H1 (cell line): ENCODE measurements at regions not wholly inside any gene's neighbourhood (a gene's known extent, or its start where the extent isn't known, plus 50 kb on each side); places are given as distances from the start of the nearest gene placed in this dataset.

Source experiments
- CTCF ChIA-PET: fragments of 300-600 bp; sonication (Branson Sonifier 250); formaldehyde crosslinking; loops from one replicate; lab custom pipeline; 2021; ENCODE audit not compliant: partially characterized antibody; lab: Charles Lee
- POLR2A ChIA-PET: fragments of 300-600 bp; sonication (Branson Sonifier 250); formaldehyde crosslinking; loops from one replicate; lab custom pipeline; 2021; ENCODE audit warnings: inconsistent platforms; ENCODE audit not compliant: partially characterized antibody; lab: Charles Lee
- DNase-seq, 2 experiments: peaks; one replicate each; pipeline versions ENCODE4 v3.0.0 to v3.0.0-alpha.2; 2010 to 2022; ENCODE audit warnings: low spot score in 2 of 2, low read depth in 1 of 2, mixed read lengths in 1 of 2
- FAIRE-seq: peaks from 2 replicates; lab custom pipeline; 2011; peaks lifted over from hg19 to GRCh38; lab: Jason Lieb, UNC
- H2AFZ ChIP-seq: 2 replicates; pipeline ENCODE4 v1.8.1; 2012; ENCODE audit warnings: low read length, inconsistent platforms
- H2AK5ac ChIP-seq: 2 replicates; pipeline ENCODE4 v1.6.1; 2013; ENCODE audit warnings: low read depth, low read length
- H2BK120ac ChIP-seq: replicated peaks from 2 replicates; pipeline ENCODE3; 2013; ENCODE audit warnings: low read depth, low read length, inconsistent platforms
- H2BK12ac ChIP-seq: 2 replicates; pipeline ENCODE4 v1.6.1; 2013; ENCODE audit warnings: low read depth, low read length
- H2BK15ac ChIP-seq: 2 replicates; pipeline ENCODE4 v1.6.1; 2013; ENCODE audit warnings: low read length
- H2BK20ac ChIP-seq: 2 replicates; pipeline ENCODE4 v1.6.1; 2013; ENCODE audit warnings: low read length
- H2BK5ac ChIP-seq: 2 replicates; pipeline ENCODE4 v1.6.1; 2013; ENCODE audit warnings: low read depth, low read length
- H3K14ac ChIP-seq: 2 replicates; pipeline ENCODE4 v1.6.1; 2013; ENCODE audit warnings: inconsistent platforms; ENCODE audit not compliant: insufficient read length
- H3K18ac ChIP-seq: 2 replicates; pipeline ENCODE4 v1.6.1; 2013; ENCODE audit warnings: low read length; ENCODE audit errors: extremely low read depth
- H3K23ac ChIP-seq: 2 replicates; pipeline ENCODE4 v1.6.1; 2013; ENCODE audit warnings: inconsistent platforms; ENCODE audit not compliant: insufficient read length
- H3K23me2 ChIP-seq: 2 replicates; pipeline ENCODE4 v1.6.1; 2013; ENCODE audit warnings: low read depth, low read length
- H3K27ac ChIP-seq: 2 replicates; pipeline ENCODE4 v1.6.1; 2011; ENCODE audit warnings: low read depth, low read length, inconsistent platforms
- H3K27me3 ChIP-seq, 4 experiments: replicated peaks in 1 of 4; 1 replicate in 1 of 4; 2 replicates in 3 of 4; pipeline versions ENCODE4 v1.6.1 to v1.8.1; 2011 to 2013; ENCODE audit warnings: low read length in 3 of 4, mild to moderate bottlenecking in 3 of 4, inconsistent platforms in 2 of 4, mixed read lengths in 2 of 4, moderate library complexity in 1 of 4; ENCODE audit not compliant: control insufficient read depth in 3 of 4, insufficient read depth in 3 of 4; ENCODE audit errors: extremely low read depth in 1 of 4
- H3K36me3 ChIP-seq, 4 experiments: 2 replicates each; pipeline versions ENCODE4 v1.6.1 to v1.8.1; 2011 to 2013; ENCODE audit warnings: mild to moderate bottlenecking in 4 of 4, low read length in 3 of 4, moderate library complexity in 2 of 4, control low read depth in 1 of 4, inconsistent platforms in 1 of 4; ENCODE audit not compliant: insufficient read depth in 4 of 4, control insufficient read depth in 2 of 4
- H3K4ac ChIP-seq: replicated peaks from 2 replicates; pipeline ENCODE3; 2013; ENCODE audit warnings: low read length, low read depth, mixed read lengths, inconsistent platforms; ENCODE audit not compliant: insufficient read length
- H3K4me1 ChIP-seq, 4 experiments: replicated peaks in 1 of 4; 1 replicate in 1 of 4; 2 replicates in 3 of 4; pipeline versions ENCODE4 v1.6.1 to v1.8.1; 2011 to 2013; ENCODE audit warnings: low read length in 3 of 4, inconsistent platforms in 2 of 4, mixed read lengths in 1 of 4; ENCODE audit not compliant: insufficient read depth in 4 of 4, control insufficient read depth in 3 of 4
- H3K4me2 ChIP-seq, 2 experiments: 2 replicates each; pipeline versions ENCODE4 v1.6.1 to v1.8.1; 2011 to 2013; ENCODE audit warnings: low read depth in 2 of 2, low read length in 2 of 2, control low read depth in 1 of 2, inconsistent platforms in 1 of 2, mild to moderate bottlenecking in 1 of 2; ENCODE audit not compliant: insufficient read depth in 1 of 2
- H3K4me3 ChIP-seq, 4 experiments: fragments of 200-600, 300-600 bp in 1 of 4; sonication (generic), shearing (Covaris generic), sonication (Bioruptor Twin) in 1 of 4; 2 replicates each; pipeline versions ENCODE4 v1.5.1 to v1.8.1; 2011 to 2016; ENCODE audit warnings: low read length in 4 of 4, low read depth in 3 of 4, control low read depth in 2 of 4, inconsistent platforms in 2 of 4, mild to moderate bottlenecking in 2 of 4, mixed read lengths in 1 of 4, moderate library complexity in 1 of 4; ENCODE audit not compliant: insufficient read depth in 2 of 4; ENCODE audit errors: extremely low read depth in 1 of 4
- H3K56ac ChIP-seq: replicated peaks from 2 replicates; pipeline ENCODE3; 2013; ENCODE audit warnings: low read depth, mild to moderate bottlenecking, mixed read lengths, low read length, inconsistent platforms; ENCODE audit not compliant: insufficient read length
- H3K79me1 ChIP-seq: 2 replicates; pipeline ENCODE4 v1.6.1; 2013; ENCODE audit warnings: low read depth, low read length, control low read depth
- H3K79me2 ChIP-seq, 2 experiments: 2 replicates each; pipeline versions ENCODE4 v1.6.1 to v1.8.1; 2012 to 2013; ENCODE audit warnings: low read length in 2 of 2, mild to moderate bottlenecking in 2 of 2, inconsistent platforms in 1 of 2; ENCODE audit not compliant: insufficient read depth in 2 of 2, control insufficient read depth in 1 of 2
- H3K9ac ChIP-seq, 4 experiments: replicated peaks in 1 of 4; 1 replicate in 1 of 4; 2 replicates in 3 of 4; pipeline versions ENCODE4 v1.6.1 to v1.8.1; 2011 to 2013; ENCODE audit warnings: low read depth in 3 of 4, low read length in 3 of 4, control low read depth in 2 of 4, mild to moderate bottlenecking in 2 of 4, moderate library complexity in 2 of 4, inconsistent platforms in 1 of 4; ENCODE audit errors: extremely low read depth in 1 of 4
- H3K9me3 ChIP-seq, 2 experiments: 2 replicates each; pipeline versions ENCODE4 v1.6.1 to v1.8.1; 2012 to 2013; ENCODE audit warnings: mild to moderate bottlenecking in 2 of 2, moderate library complexity in 2 of 2, control low read depth in 1 of 2, inconsistent platforms in 1 of 2, low read depth in 1 of 2, low read length in 1 of 2, mixed read lengths in 1 of 2; ENCODE audit not compliant: insufficient read depth in 2 of 2
- H4K20me1 ChIP-seq, 2 experiments: replicated peaks in 1 of 2; 2 replicates each; pipeline versions ENCODE3 to v1.8.1; 2011 to 2013; ENCODE audit warnings: inconsistent platforms in 2 of 2, low read length in 2 of 2, mild to moderate bottlenecking in 1 of 2; ENCODE audit not compliant: insufficient read depth in 2 of 2, control insufficient read depth in 1 of 2
- H4K5ac ChIP-seq: 2 replicates; pipeline ENCODE4 v1.6.1; 2013; ENCODE audit warnings: low read length, low read depth, mixed read lengths, inconsistent platforms; ENCODE audit not compliant: insufficient read length
- H4K8ac ChIP-seq: 2 replicates; pipeline ENCODE4 v1.8.0; 2013; ENCODE audit warnings: mild to moderate bottlenecking, moderate library complexity, low read length, inconsistent platforms; ENCODE audit not compliant: insufficient read depth; ENCODE audit errors: extremely low read depth
- H4K91ac ChIP-seq: replicated peaks from 2 replicates; pipeline ENCODE3; 2013; ENCODE audit warnings: low read length, mixed read lengths, inconsistent platforms; ENCODE audit not compliant: insufficient read length
- ASH2L ChIP-seq: fragments of 200-600, 300-600 bp; sonication (generic); IDR thresholded peaks from one replicate; pipeline ENCODE4 v1.7.1; 2017; ENCODE audit warnings: low read length
- BRCA1 ChIP-seq: IDR thresholded peaks from 2 replicates; pipeline ENCODE4 v1.6.1; 2012; ENCODE audit warnings: low read depth, low read length, improper control_type of control experiment
- CREB1 ChIP-seq: IDR thresholded peaks from 2 replicates; pipeline ENCODE4 v1.6.1; 2012; ENCODE audit warnings: inconsistent platforms
- KDM1A ChIP-seq: fragments of 200-600, 300-600 bp; sonication (generic); IDR thresholded peaks from 2 replicates; pipeline ENCODE4 v1.7.1; 2016; ENCODE audit warnings: mild to moderate bottlenecking, low read length, borderline replicate concordance
- RXRA ChIP-seq: IDR thresholded peaks from 2 replicates; pipeline ENCODE4 v1.6.1; 2011; ENCODE audit warnings: low read depth, mild to moderate bottlenecking, low read length, moderate library complexity; ENCODE audit not compliant: insufficient read depth
- SIRT6 ChIP-seq: IDR thresholded peaks from one replicate; pipeline ENCODE4 v1.7.1; 2012; ENCODE audit warnings: low read length, inconsistent platforms
- SRF ChIP-seq: IDR thresholded peaks from 2 replicates; pipeline ENCODE4 v1.6.1; 2011; ENCODE audit warnings: mild to moderate bottlenecking, low read depth, low read length, moderate library complexity
- TAF7 ChIP-seq: optimal IDR thresholded peaks from 2 replicates; pipeline ENCODE3; 2011; ENCODE audit warnings: low read depth, mild to moderate bottlenecking, inconsistent platforms, low read length, moderate library complexity, borderline replicate concordance
- WGBS, 2 experiments: shearing (Covaris generic) in 1 of 2; methylation state at CpG; one replicate each; pipeline versions ENCODE4 v1.1.6 to v1.1.7; 2013 to 2015; ENCODE audit warnings: low lambda C conversion rate in 2 of 2, mixed read lengths in 2 of 2, inconsistent platforms in 1 of 2, low coverage in 1 of 2, missing lambda C conversion rate in 1 of 2; ENCODE audit not compliant: insufficient replicate concordance in 2 of 2, insufficient coverage in 1 of 2, insufficient read length in 1 of 2; ENCODE audit errors: extremely low coverage in 1 of 2, missing lambda C conversion rate in 1 of 2; 5-methylcytosine and 5-hydroxymethylcytosine counted together
- TF ChIP-seq, protein P1 (sequence below): IDR thresholded peaks from 2 replicates; pipeline ENCODE4 v1.6.1; 2012; ENCODE audit warnings: inconsistent platforms

DNA sequence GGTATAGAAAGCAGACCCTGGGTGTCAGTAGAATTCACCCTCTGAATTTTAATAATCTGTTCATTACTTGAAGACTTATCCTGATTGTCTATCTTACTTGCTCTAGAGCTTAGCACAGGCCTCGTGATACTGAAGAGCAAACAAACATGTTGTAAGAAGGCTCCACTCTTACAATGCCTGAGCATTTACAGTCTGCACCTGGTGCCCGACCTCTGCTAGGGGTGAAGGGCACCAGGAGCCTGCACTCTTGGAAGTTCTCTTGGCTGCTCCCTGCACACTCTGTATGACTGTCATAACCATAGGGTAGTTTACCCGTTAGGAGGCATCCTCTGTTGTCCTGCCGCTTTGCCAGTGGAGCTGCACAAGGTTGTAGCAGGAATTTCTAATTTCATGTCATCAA, 91.3 kb upstream of the NPY start:
- ChIA-PET POLR2A (no interaction called here), CTCF (interaction anchor here (1.2 to 1.5 kb wide), 3 partner anchors 14 to 524 kb away, joined by 3 to 4 read pairs (median 4); no protein-coding TSS in a partner anchor)
- H2BK20ac ChIP-seq: no peak overlapping the region
- H3K27me3 ChIP-seq: no peaks in the 10 kb centered on the region
- H3K56ac ChIP-seq: no peak overlapping the region
- no peak overlapping the region for H3K23ac ChIP-seq
- no peak overlapping the region for H3K14ac ChIP-seq
- no peak overlapping the region for H3K27ac ChIP-seq
- no peaks in the 10 kb centered on the region for H3K23me2 ChIP-seq
- no peaks in the 10 kb centered on the region for H3K36me3 ChIP-seq
- H3K4me3 ChIP-seq: no peak overlapping the region
- no peak overlapping the region for H4K5ac ChIP-seq
- H2BK15ac ChIP-seq: no peak overlapping the region
- H2BK5ac ChIP-seq: no peak overlapping the region
- no peak overlapping the region for H3K9ac ChIP-seq
- H3K4me1 ChIP-seq: no peaks in the 10 kb centered on the region
- no peak overlapping the region for H2AK5ac ChIP-seq
- no peaks in the 10 kb centered on the region for H3K79me1 ChIP-seq
- TF ChIP-seq TAF7: no peak
- no peak for TF ChIP-seq SRF
- TF ChIP-seq KDM1A: no peak
- TF ChIP-seq CREB1: no peak
- TF ChIP-seq, protein P1, sequence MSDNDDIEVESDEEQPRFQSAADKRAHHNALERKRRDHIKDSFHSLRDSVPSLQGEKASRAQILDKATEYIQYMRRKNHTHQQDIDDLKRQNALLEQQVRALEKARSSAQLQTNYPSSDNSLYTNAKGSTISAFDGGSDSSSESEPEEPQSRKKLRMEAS: no peak
- TF ChIP-seq ASH2L: no peak
- no peak for TF ChIP-seq SIRT6
- no peak for TF ChIP-seq BRCA1
- TF ChIP-seq RXRA: no peak
- 89% methylated on average over 4 of the region's 4 CpGs; no CpG with 5 or more reads in 1 of the 2 experiments for WGBS, 2 experiments
- no peaks in the 10 kb centered on the region for H3K9me3 ChIP-seq
- no peak overlapping the region for H2AFZ ChIP-seq
- no peak overlapping the region for H4K91ac ChIP-seq
- DNase-seq: no peak
- H3K4me2 ChIP-seq: no peak overlapping the region
- H4K20me1 ChIP-seq: no peaks in the 10 kb centered on the region
- no peak overlapping the region for H2BK12ac ChIP-seq
- H3K79me2 ChIP-seq: no peaks in the 10 kb centered on the region
- H3K4ac ChIP-seq: no peak overlapping the region
- no peak for FAIRE-seq
- no peak overlapping the region for H3K18ac ChIP-seq
- H4K8ac ChIP-seq: no peak overlapping the region
- H2BK120ac ChIP-seq: no peak overlapping the region
